GM12878 (cell line): ENCODE measurements at regions not wholly inside any gene's neighbourhood (a gene's known extent, or its start where the extent isn't known, plus 50 kb on each side); places are given as distances from the start of the nearest gene placed in this dataset. TPM values are rescaled to one million over a fixed set of nuclear protein-coding genes. Genes with fewer than 3 reads are reported as not detected.

Source experiments
- ATAC-seq: fragments of 200-7000 bp; cut with Tn5 transposase; 3 replicates; pipeline ENCODE4 v1.9.1; 2020; ENCODE audit warnings: mild to moderate bottlenecking, moderate library complexity
- BruUV-seq: library from RNA; stranded (reverse); fragments of 400-500 nt; replicated peaks from 2 replicates; lab custom pipeline; 2021; lab: Mats Ljungman, UMichigan
- CTCF ChIA-PET: fragments of 300-600 bp; sonication (Branson Sonifier 250); formaldehyde crosslinking; extraction: SDS; loops from one replicate; lab custom pipeline; 2021; ENCODE audit warnings: inconsistent platforms; lab: Yijun Ruan, JAX
- POLR2A ChIA-PET: fragments of 350-600 bp; formaldehyde crosslinking; extraction: SDS; loops from one replicate; lab custom pipeline; 2021; ENCODE audit warnings: inconsistent platforms; lab: Charles Lee
- RAD21 ChIA-PET: fragments of 300-600 bp; sonication (Branson Sonifier 250); formaldehyde crosslinking; loops from one replicate; lab custom pipeline; 2023; ENCODE audit warnings: antibody characterized with exemption; ENCODE audit not compliant: unreplicated experiment; lab: Charles Lee
- SMC1A ChIA-PET: fragments of 300-600 bp; sonication (Branson Sonifier 250); formaldehyde crosslinking; loops from one replicate; lab custom pipeline; 2023; ENCODE audit not compliant: unreplicated experiment, uncharacterized antibody; lab: Charles Lee
- DNase-seq: peaks from one replicate; pipeline ENCODE4 v3.0.0-alpha.2; 2011; ENCODE audit warnings: low read depth, low spot score
- FAIRE-seq: peaks from 3 replicates; lab custom pipeline; 2011; peaks lifted over from hg19 to GRCh38; lab: Jason Lieb, UNC
- H2AFZ ChIP-seq: 2 replicates; pipeline ENCODE4 v1.6.0; 2011; ENCODE audit warnings: low read depth, low read length, control low read depth; ENCODE audit not compliant: control insufficient read depth
- H3K27ac ChIP-seq: 2 replicates; pipeline ENCODE4 v1.5.1; 2011; ENCODE audit warnings: control low read depth; ENCODE audit not compliant: control insufficient read depth, insufficient read depth
- H3K27me3 ChIP-seq, 2 experiments: replicated peaks in 1 of 2; 2 replicates each; pipeline versions ENCODE4 v1.6.0 to v1.6.1; 2011; ENCODE audit warnings: low read length in 1 of 2; ENCODE audit not compliant: control insufficient read depth in 2 of 2, insufficient read depth in 2 of 2
- H3K36me3 ChIP-seq, 2 experiments: 2 replicates each; pipeline ENCODE4 v1.5.1; 2011; ENCODE audit warnings: low read length in 1 of 2; ENCODE audit not compliant: control insufficient read depth in 2 of 2, insufficient read depth in 2 of 2
- H3K4me1 ChIP-seq: 2 replicates; pipeline ENCODE4 v1.6.1; 2011; ENCODE audit warnings: mild to moderate bottlenecking, low read length, moderate library complexity, mixed read lengths; ENCODE audit not compliant: control insufficient read depth, insufficient read depth
- H3K4me2 ChIP-seq: 2 replicates; pipeline ENCODE4 v1.6.0; 2011; ENCODE audit warnings: control low read depth; ENCODE audit not compliant: control insufficient read depth, insufficient read depth
- H3K4me3 ChIP-seq: fragments of 200-600 bp; sonication (generic); 2 replicates; pipeline ENCODE4 v1.5.1; 2016
- H3K79me2 ChIP-seq: 2 replicates; pipeline ENCODE4 v1.6.0; 2011; ENCODE audit warnings: low read length; ENCODE audit not compliant: control insufficient read depth, insufficient read depth
- H3K9ac ChIP-seq: 2 replicates; pipeline ENCODE4 v1.8.0; 2011; ENCODE audit warnings: low read length, control low read depth, mixed read lengths; ENCODE audit not compliant: control insufficient read depth, insufficient read depth
- H3K9me3 ChIP-seq: replicated peaks from 3 replicates; pipeline ENCODE4 v1.5.1; 2011; ENCODE audit warnings: mild to moderate bottlenecking, low read length; ENCODE audit not compliant: control insufficient read depth, insufficient read depth
- H4K20me1 ChIP-seq: 2 replicates; pipeline ENCODE4 v1.6.0; 2011; ENCODE audit not compliant: control insufficient read depth, insufficient read depth
- NR2F1 ChIP-seq: fragments of 450-650 bp; conservative IDR thresholded peaks from 2 replicates; pipeline ENCODE4 v1.6.1; 2017; ENCODE audit warnings: mild to moderate bottlenecking
- WGBS: methylation state at CpG from one replicate; pipeline ENCODE4 v1.1.6; 2016; ENCODE audit warnings: low lambda C conversion rate; ENCODE audit not compliant: insufficient replicate concordance, insufficient coverage; ENCODE audit errors: missing lambda C conversion rate; 5-methylcytosine and 5-hydroxymethylcytosine counted together
- in situ Hi-C: fragments of 300-500 bp; cut with MboI; formaldehyde crosslinking; loops from 9 replicates; pipeline ENCODE4 v1.14.3; 2018; ENCODE audit warnings: mixed read lengths
- intact Hi-C: fragments of 100-400 bp; cut with micrococcal nuclease; formaldehyde crosslinking; loops from one replicate; pipeline ENCODE4 v1.14.2; 2022; ENCODE audit not compliant: unreplicated experiment
- small RNA-seq: library from RNA; depleted of rRNA; stranded (forward); fragments of <200 nt; gene quantifications from one replicate; pipeline ENCODE3, GENCODE V24; 2014
- TF ChIP-seq, protein P1 (sequence below): fragments of 450-650 bp; IDR thresholded peaks from 2 replicates; pipeline ENCODE4 v1.6.1; 2017; ENCODE audit warnings: borderline replicate concordance
- TF ChIP-seq, protein P2 (sequence below), 3 experiments: IDR thresholded peaks in 2 of 3; conservative IDR thresholded peaks in 1 of 3; 2 replicates each; pipeline ENCODE4 v1.5.1; 2011; ENCODE audit warnings: low read depth in 3 of 3, low read length in 3 of 3, mild to moderate bottlenecking in 3 of 3, control low read depth in 2 of 3, moderate library complexity in 2 of 3, inconsistent platforms in 1 of 3, mixed read lengths in 1 of 3; ENCODE audit not compliant: control insufficient read depth in 2 of 3, insufficient read depth in 1 of 3; ENCODE audit errors: extremely low read depth in 1 of 3

DNA sequence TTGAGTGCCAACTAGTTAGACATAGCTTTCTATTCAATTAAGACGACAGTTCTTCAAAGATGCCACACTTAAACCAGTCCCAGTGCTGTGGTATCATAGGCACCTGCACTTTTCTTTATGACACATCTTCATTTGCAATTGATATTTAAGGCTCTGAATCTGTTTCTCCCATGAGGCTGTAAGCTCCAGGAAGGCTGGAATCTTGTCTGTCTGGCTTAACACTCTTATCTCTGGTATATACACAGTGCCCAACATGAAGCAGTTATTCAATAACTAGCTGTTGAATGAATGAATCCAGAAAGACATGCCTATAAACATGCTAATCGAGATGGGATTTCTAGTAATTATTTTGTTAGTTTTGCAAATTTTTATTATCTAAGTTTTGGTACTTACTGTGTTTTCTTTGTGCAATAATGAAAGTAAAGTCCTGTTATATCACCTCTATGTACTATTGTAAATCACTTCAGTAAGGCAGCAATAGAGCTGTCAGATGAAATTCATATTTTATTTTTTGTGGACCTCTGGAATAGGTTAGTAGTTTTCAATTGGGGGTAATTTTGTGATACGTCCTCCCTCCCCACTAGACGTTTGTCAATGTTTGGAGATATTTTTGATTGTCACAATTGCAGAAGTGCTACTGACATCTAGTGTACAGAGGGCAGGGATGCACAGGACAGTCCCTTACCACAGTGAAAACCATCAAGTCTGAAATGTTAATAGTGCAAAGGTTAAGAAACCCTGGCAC, 51.3 kb upstream of the STEAP4 start (continued):
- TF ChIP-seq NR2F1 = 0 out of 2 replicates have a peak, but pooled peaks have one; percentile 17

DNA sequence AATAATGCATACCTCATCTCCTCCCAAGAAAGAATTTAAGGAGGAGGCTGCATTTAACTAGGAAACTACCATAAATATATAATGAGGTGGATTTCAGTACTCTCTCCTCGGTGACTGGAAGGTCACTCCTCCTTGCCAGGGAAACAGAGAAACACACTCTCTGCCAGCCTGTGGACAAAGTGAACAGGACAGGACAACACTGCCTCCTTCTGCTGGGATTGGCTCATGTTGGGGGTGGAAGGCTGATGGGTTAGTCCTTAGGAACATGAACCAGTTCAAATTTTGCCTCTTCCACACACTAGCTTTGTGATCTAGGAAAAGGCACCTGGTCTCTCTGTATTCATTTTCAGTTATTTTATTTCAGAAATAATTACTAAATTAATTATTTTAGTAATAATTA, 50.6 kb upstream of the STEAP4 start:
- H3K79me2 ChIP-seq = no peaks in the 10 kb centered on the region
- ATAC-seq (peak; percentile 44; the same call in 2 of the 3 replicates), FAIRE-seq (no peak), DNase-seq (no peak)
- TF ChIP-seq, protein P1, sequence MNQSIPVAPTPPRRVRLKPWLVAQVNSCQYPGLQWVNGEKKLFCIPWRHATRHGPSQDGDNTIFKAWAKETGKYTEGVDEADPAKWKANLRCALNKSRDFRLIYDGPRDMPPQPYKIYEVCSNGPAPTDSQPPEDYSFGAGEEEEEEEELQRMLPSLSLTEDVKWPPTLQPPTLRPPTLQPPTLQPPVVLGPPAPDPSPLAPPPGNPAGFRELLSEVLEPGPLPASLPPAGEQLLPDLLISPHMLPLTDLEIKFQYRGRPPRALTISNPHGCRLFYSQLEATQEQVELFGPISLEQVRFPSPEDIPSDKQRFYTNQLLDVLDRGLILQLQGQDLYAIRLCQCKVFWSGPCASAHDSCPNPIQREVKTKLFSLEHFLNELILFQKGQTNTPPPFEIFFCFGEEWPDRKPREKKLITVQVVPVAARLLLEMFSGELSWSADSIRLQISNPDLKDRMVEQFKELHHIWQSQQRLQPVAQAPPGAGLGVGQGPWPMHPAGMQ = no peak
- TF ChIP-seq, protein P2, sequence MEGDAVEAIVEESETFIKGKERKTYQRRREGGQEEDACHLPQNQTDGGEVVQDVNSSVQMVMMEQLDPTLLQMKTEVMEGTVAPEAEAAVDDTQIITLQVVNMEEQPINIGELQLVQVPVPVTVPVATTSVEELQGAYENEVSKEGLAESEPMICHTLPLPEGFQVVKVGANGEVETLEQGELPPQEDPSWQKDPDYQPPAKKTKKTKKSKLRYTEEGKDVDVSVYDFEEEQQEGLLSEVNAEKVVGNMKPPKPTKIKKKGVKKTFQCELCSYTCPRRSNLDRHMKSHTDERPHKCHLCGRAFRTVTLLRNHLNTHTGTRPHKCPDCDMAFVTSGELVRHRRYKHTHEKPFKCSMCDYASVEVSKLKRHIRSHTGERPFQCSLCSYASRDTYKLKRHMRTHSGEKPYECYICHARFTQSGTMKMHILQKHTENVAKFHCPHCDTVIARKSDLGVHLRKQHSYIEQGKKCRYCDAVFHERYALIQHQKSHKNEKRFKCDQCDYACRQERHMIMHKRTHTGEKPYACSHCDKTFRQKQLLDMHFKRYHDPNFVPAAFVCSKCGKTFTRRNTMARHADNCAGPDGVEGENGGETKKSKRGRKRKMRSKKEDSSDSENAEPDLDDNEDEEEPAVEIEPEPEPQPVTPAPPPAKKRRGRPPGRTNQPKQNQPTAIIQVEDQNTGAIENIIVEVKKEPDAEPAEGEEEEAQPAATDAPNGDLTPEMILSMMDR (IDR thresholded peaks at IDR 0.05 in 2 of 3, conservative IDR thresholded peaks at IDR 0.05 in 1 of 3; ENCODE audit: control insufficient read depth in 2 of 3, extremely low read depth in 1 of 3, insufficient read depth in 1 of 3, low read depth in 3 of 3, low read length in 3 of 3) = peak in 1 of 3 experiments; percentile 26; a peak in 2 of 6 replicates
- H3K4me3 ChIP-seq = no peak overlapping the region
- POLR2A ChIA-PET = interaction anchor here (1.3 kb wide), 1 partner anchor 114 kb away, joined by 3 read pairs; no protein-coding TSS in a partner anchor
- 33% methylated on average over 1 of the region's 1 CpG for WGBS
- no peaks in the 10 kb centered on the region for H3K36me3 ChIP-seq
- CTCF ChIA-PET = interaction anchor here (0.8 to 9.1 kb wide), 22 partner anchors 11 to 560 kb away, joined by 3 to 129 read pairs (median 3); partner anchors contain the start of gene SRI
- SMC1A ChIA-PET = interaction anchor here (0.5 to 6.2 kb wide), 14 partner anchors 12 to 471 kb away, joined by 3 to 89 read pairs (median 4); no protein-coding TSS in a partner anchor
- H3K27me3 ChIP-seq = no peaks in the 10 kb centered on the region
- intact Hi-C loops = loop anchor here (5.0 kb wide), 1 partner anchor 475 kb away; no protein-coding TSS in a partner anchor
- no peak overlapping the region for H3K27ac ChIP-seq
- no TSS peak for BruUV-seq
- H2AFZ ChIP-seq = no peak overlapping the region
- H3K9ac ChIP-seq = no peak overlapping the region
- in situ Hi-C loops = no loop called here
- no peaks in the 10 kb centered on the region for H4K20me1 ChIP-seq
- H3K9me3 ChIP-seq = no peaks in the 10 kb centered on the region
- no peak overlapping the region for H3K4me2 ChIP-seq
- no peaks in the 10 kb centered on the region for H3K4me1 ChIP-seq
- RAD21 ChIA-PET = interaction anchor here (0.7 to 6.6 kb wide), 8 partner anchors 12 to 245 kb away, joined by 3 to 81 read pairs (median 4); no protein-coding TSS in a partner anchor

Small RNA genes lying in the stretch of these regions (small RNA-seq; reads per million reads assigned to genes)
- not detected for gene EIF4A1P13
- not detected for gene RF00272
